Embryonic facial prominence (tissue), 1 donor: ENCODE measurements at regions not wholly inside any gene's neighbourhood (a gene's known extent, or its start where the extent isn't known, plus 50 kb on each side); places are given as distances from the start of the nearest gene placed in this dataset.

Source experiments
- DNase-seq: peaks from one replicate; pipeline ENCODE4 v3.0.0-alpha.2; 2016; ENCODE audit errors: extremely low spot score

GRCh38 chr9:4435197-4435596 lies 55.1 kb upstream of the SLC1A1 start:
- no peak for DNase-seq

GRCh38 chr9:4433379-4433778 lies 56.9 kb upstream of the SLC1A1 start:
- no peak for DNase-seq

- DNase-seq: no peak
Observed at GRCh38 chr9:4430432-4431261, 59.6 kb upstream of the SLC1A1 start.

GRCh38 chr9:4425319-4426045 lies 64.8 kb upstream of the SLC1A1 start:
- no peak for DNase-seq

GRCh38 chr9:4424891-4425290 lies 65.4 kb upstream of the SLC1A1 start:
- no peak for DNase-seq

- DNase-seq: no peak
Observed at GRCh38 chr9:4424038-4424437, 66.2 kb upstream of the SLC1A1 start.

GRCh38 chr9:4423207-4423610 lies 67.1 kb upstream of the SLC1A1 start:
- no peak for DNase-seq

- DNase-seq: no peak
Observed at GRCh38 chr9:4422495-4422894, 67.8 kb upstream of the SLC1A1 start.

GRCh38 chr9:4421847-4422246 lies 68.4 kb upstream of the SLC1A1 start:
- DNase-seq: no peak

- DNase-seq: no peak
Observed at GRCh38 chr9:4420351-4420750, 69.9 kb upstream of the SLC1A1 start.

GRCh38 chr9:4417578-4418325 lies 72.5 kb upstream of the SLC1A1 start:
- DNase-seq: no peak

GRCh38 chr9:4416467-4416866 lies 73.8 kb upstream of the SLC1A1 start:
- no peak for DNase-seq

- no peak for DNase-seq
Observed at GRCh38 chr9:4415281-4415680, 75.0 kb upstream of the SLC1A1 start.

- no peak for DNase-seq
Observed at GRCh38 chr9:4413856-4414255, 76.4 kb upstream of the SLC1A1 start.

- no peak for DNase-seq
Observed at GRCh38 chr9:4404156-4404555, 86.1 kb upstream of the SLC1A1 start.

GRCh38 chr9:4402501-4402900 lies 87.8 kb upstream of the SLC1A1 start:
- DNase-seq: no peak

- no peak for DNase-seq
Observed at GRCh38 chr9:4400731-4401130, 89.5 kb upstream of the SLC1A1 start.

- no peak for DNase-seq
Observed at GRCh38 chr9:4397917-4398316, 92.4 kb upstream of the SLC1A1 start.

GRCh38 chr9:4393806-4394523 lies 94.1 kb upstream of the GLIS3 start:
- no peak for DNase-seq

- DNase-seq: no peak
Observed at GRCh38 chr9:4389755-4390154, 89.9 kb upstream of the GLIS3 start.

- DNase-seq: no peak
Observed at GRCh38 chr9:4389003-4389402, 89.1 kb upstream of the GLIS3 start.

- DNase-seq: no peak
Observed at GRCh38 chr9:4386819-4387218, 87.0 kb upstream of the GLIS3 start.
